ENCODE measurements at regions not wholly inside any gene's neighbourhood (a gene's known extent, or its start where the extent isn't known, plus 50 kb on each side); places are given as distances from the start of the nearest gene placed in this dataset.
A peak's percentile ranks its signal among the peaks of the same experiment; 100 is the strongest.

GRCh38 chr9:135224921-135225541, 137.6 kb downstream of the OLFM1 start:
- Histone ChIP-seq H3K4me2 (ENCODE audit: insufficient read depth, low read length) (no peak overlapping the region), H3K27ac (ENCODE audit: low read depth, low read length) (no peak overlapping the region), H3K79me2 (ENCODE audit: insufficient read depth, low read length) (no peaks in the 10 kb centered on the region), H3K4me1 (ENCODE audit: insufficient read depth, low read length) (no peaks in the 10 kb centered on the region), H3K27me3 (ENCODE audit: insufficient read depth, low read length) (no peaks in the 10 kb centered on the region), H3K9me3 (ENCODE audit: low read depth, low read length) (no peaks in the 10 kb centered on the region), H2AFZ (ENCODE audit: low read length) (no peak overlapping the region), H4K20me1 (ENCODE audit: insufficient read depth, low read length) (no peaks in the 10 kb centered on the region), H3K36me3 (ENCODE audit: insufficient read depth, low read length) (no peaks in the 10 kb centered on the region), H3K4me3 (ENCODE audit: insufficient read depth, low read length) (no peak overlapping the region)
- peak; percentile 71 for DNase-seq (ENCODE audit: insufficient read length, low spot score, missing footprints)
- no peak for TF ChIP-seq CTCF (IDR thresholded peaks at IDR 0.05; ENCODE audit: extremely low read depth, low read depth, low read length)

- no peaks in the 10 kb centered on the region for H3K36me3 ChIP-seq (ENCODE audit: insufficient read depth, low read length)
- no peaks in the 10 kb centered on the region for H3K4me1 ChIP-seq (ENCODE audit: insufficient read depth, low read length)
- no peaks in the 10 kb centered on the region for H3K27me3 ChIP-seq (ENCODE audit: insufficient read depth, low read length)
- no peak overlapping the region for H3K4me2 ChIP-seq (ENCODE audit: insufficient read depth, low read length)
- H3K79me2 ChIP-seq (ENCODE audit: insufficient read depth, low read length) = no peaks in the 10 kb centered on the region
- DNase-seq (ENCODE audit: insufficient read length, low spot score, missing footprints) = no peak
- H3K27ac ChIP-seq (ENCODE audit: low read depth, low read length) = no peak overlapping the region
- no peak overlapping the region for H2AFZ ChIP-seq (ENCODE audit: low read length)
- H3K4me3 ChIP-seq (ENCODE audit: insufficient read depth, low read length) = no peak overlapping the region
- no peaks in the 10 kb centered on the region for H4K20me1 ChIP-seq (ENCODE audit: insufficient read depth, low read length)
- H3K9me3 ChIP-seq (ENCODE audit: low read depth, low read length) = no peaks in the 10 kb centered on the region
- TF ChIP-seq CTCF (IDR thresholded peaks at IDR 0.05; ENCODE audit: extremely low read depth, low read depth, low read length) = no peak
Observed at GRCh38 chr9:135225619-135226228, 138.3 kb downstream of the OLFM1 start.

GRCh38 chr9:135226369-135227050, 139.0 kb downstream of the OLFM1 start:
- H3K4me1 ChIP-seq (ENCODE audit: insufficient read depth, low read length) = no peaks in the 10 kb centered on the region
- DNase-seq (ENCODE audit: insufficient read length, low spot score, missing footprints) = peak; percentile 17
- H3K79me2 ChIP-seq (ENCODE audit: insufficient read depth, low read length) = no peaks in the 10 kb centered on the region
- H3K4me3 ChIP-seq (ENCODE audit: insufficient read depth, low read length) = no peak overlapping the region
- H3K36me3 ChIP-seq (ENCODE audit: insufficient read depth, low read length) = no peaks in the 10 kb centered on the region
- H3K27me3 ChIP-seq (ENCODE audit: insufficient read depth, low read length) = no peaks in the 10 kb centered on the region
- H3K27ac ChIP-seq (ENCODE audit: low read depth, low read length) = no peak overlapping the region
- no peaks in the 10 kb centered on the region for H4K20me1 ChIP-seq (ENCODE audit: insufficient read depth, low read length)
- H3K9me3 ChIP-seq (ENCODE audit: low read depth, low read length) = no peaks in the 10 kb centered on the region
- no peak overlapping the region for H2AFZ ChIP-seq (ENCODE audit: low read length)
- no peak for TF ChIP-seq CTCF (IDR thresholded peaks at IDR 0.05; ENCODE audit: extremely low read depth, low read depth, low read length)
- H3K4me2 ChIP-seq (ENCODE audit: insufficient read depth, low read length) = no peak overlapping the region

GRCh38 chr9:135227641-135228251, 140.3 kb downstream of the OLFM1 start:
- no peak overlapping the region for H3K4me2 ChIP-seq (ENCODE audit: insufficient read depth, low read length)
- TF ChIP-seq CTCF (IDR thresholded peaks at IDR 0.05; ENCODE audit: extremely low read depth, low read depth, low read length) = no peak
- H3K4me1 ChIP-seq (ENCODE audit: insufficient read depth, low read length) = no peaks in the 10 kb centered on the region
- peak; percentile 26 for DNase-seq (ENCODE audit: insufficient read length, low spot score, missing footprints)
- no peaks in the 10 kb centered on the region for H3K27me3 ChIP-seq (ENCODE audit: insufficient read depth, low read length)
- H3K36me3 ChIP-seq (ENCODE audit: insufficient read depth, low read length) = no peaks in the 10 kb centered on the region
- H2AFZ ChIP-seq (ENCODE audit: low read length) = no peak overlapping the region
- H3K79me2 ChIP-seq (ENCODE audit: insufficient read depth, low read length) = no peaks in the 10 kb centered on the region
- H3K27ac ChIP-seq (ENCODE audit: low read depth, low read length) = no peak overlapping the region
- H3K4me3 ChIP-seq (ENCODE audit: insufficient read depth, low read length) = no peak overlapping the region
- H3K9me3 ChIP-seq (ENCODE audit: low read depth, low read length) = no peaks in the 10 kb centered on the region
- H4K20me1 ChIP-seq (ENCODE audit: insufficient read depth, low read length) = no peaks in the 10 kb centered on the region
